ENCODE measurements at regions not wholly inside any gene's neighbourhood (a gene's known extent, or its start where the extent isn't known, plus 50 kb on each side); places are given as distances from the start of the nearest gene placed in this dataset.
"Not testable (repeated sequence)": the region's sequence is repeated elsewhere in the genome, so short reads cannot be mapped to it uniquely, and the experiment has no call there.

DNA sequence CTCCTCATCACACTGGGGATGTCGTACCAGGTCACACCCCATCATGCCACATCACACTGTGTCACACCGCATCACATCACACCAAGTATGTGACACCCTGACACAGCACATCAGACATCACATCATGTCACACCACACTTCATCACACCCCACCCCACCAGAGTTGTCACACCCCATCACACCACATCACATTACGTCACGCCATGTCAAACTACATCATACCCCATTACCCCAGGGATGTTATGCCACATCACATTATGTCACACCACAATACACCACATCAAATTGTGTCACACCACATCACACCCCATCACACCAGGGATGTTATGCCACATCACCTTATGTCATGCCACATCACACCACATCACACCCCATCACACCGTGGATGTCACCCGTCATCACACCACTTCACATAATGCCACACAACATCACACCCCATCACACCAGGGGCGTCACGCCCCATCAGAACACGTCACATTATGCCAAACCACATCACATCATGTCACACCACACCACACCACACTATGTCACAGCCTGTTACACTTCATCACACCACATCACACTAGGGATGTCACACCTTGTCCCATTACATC is 133.6 kb downstream of the TMEM121 start:
- Mint-ChIP-seq H3K36me3 (ENCODE audit: unreplicated experiment) (no peaks in the 10 kb centered on the region), H3K27me3 (ENCODE audit: unreplicated experiment) (no peaks in the 10 kb centered on the region), H3K4me1 (ENCODE audit: unreplicated experiment) (no peaks in the 10 kb centered on the region), H3K27ac (ENCODE audit: unreplicated experiment) (no peak overlapping the region), H3K4me3 (ENCODE audit: unreplicated experiment) (no peak overlapping the region), H3K9me3 (ENCODE audit: unreplicated experiment) (peaks cover 43% of the 10 kb centered on the region)
- DNase-seq (ENCODE audit: extremely low spot score, unreplicated experiment) = no peak
- TF ChIP-seq, protein P1, sequence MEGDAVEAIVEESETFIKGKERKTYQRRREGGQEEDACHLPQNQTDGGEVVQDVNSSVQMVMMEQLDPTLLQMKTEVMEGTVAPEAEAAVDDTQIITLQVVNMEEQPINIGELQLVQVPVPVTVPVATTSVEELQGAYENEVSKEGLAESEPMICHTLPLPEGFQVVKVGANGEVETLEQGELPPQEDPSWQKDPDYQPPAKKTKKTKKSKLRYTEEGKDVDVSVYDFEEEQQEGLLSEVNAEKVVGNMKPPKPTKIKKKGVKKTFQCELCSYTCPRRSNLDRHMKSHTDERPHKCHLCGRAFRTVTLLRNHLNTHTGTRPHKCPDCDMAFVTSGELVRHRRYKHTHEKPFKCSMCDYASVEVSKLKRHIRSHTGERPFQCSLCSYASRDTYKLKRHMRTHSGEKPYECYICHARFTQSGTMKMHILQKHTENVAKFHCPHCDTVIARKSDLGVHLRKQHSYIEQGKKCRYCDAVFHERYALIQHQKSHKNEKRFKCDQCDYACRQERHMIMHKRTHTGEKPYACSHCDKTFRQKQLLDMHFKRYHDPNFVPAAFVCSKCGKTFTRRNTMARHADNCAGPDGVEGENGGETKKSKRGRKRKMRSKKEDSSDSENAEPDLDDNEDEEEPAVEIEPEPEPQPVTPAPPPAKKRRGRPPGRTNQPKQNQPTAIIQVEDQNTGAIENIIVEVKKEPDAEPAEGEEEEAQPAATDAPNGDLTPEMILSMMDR (IDR thresholded peaks at IDR 0.05) = no peak

- H3K9me3 Mint-ChIP-seq (ENCODE audit: unreplicated experiment) = peaks cover 43% of the 10 kb centered on the region
- H3K4me3 Mint-ChIP-seq (ENCODE audit: unreplicated experiment) = no peak overlapping the region
- no peak for DNase-seq (ENCODE audit: extremely low spot score, unreplicated experiment)
- H3K36me3 Mint-ChIP-seq (ENCODE audit: unreplicated experiment) = no peaks in the 10 kb centered on the region
- no peaks in the 10 kb centered on the region for H3K4me1 Mint-ChIP-seq (ENCODE audit: unreplicated experiment)
- H3K27me3 Mint-ChIP-seq (ENCODE audit: unreplicated experiment) = no peaks in the 10 kb centered on the region
- TF ChIP-seq, protein P1 (IDR thresholded peaks at IDR 0.05) = no peak
- H3K27ac Mint-ChIP-seq (ENCODE audit: unreplicated experiment) = no peak overlapping the region
Observed at GRCh38 chr14:105660816-105661531, 134.6 kb downstream of the TMEM121 start.

DNA sequence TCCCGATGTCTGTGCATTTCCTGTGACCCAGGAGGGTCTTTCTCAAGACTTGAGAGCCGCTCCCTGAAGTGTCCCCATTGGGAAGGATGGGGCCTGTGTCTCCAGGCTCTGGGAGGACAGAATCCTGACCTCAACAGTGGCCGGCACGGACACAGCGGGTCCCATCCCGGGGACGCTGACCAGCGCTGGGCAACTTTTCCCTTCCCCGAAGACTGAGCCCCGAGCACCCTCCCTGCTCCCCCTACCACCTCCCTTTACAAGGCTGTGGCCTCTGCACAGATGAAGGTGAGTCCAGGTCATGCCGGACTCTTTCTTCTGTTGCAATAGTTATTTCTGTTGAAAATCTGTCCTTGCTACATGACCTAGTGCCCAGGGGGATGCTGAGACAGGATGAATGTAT is 135.7 kb downstream of the TMEM121 start:
- H3K27me3 Mint-ChIP-seq (ENCODE audit: unreplicated experiment); DNase-seq (ENCODE audit: extremely low spot score, unreplicated experiment); H3K36me3 Mint-ChIP-seq (ENCODE audit: unreplicated experiment); H3K27ac Mint-ChIP-seq (ENCODE audit: unreplicated experiment); H3K4me3 Mint-ChIP-seq (ENCODE audit: unreplicated experiment); H3K4me1 Mint-ChIP-seq (ENCODE audit: unreplicated experiment): not testable (repeated sequence)
- H3K9me3 Mint-ChIP-seq (ENCODE audit: unreplicated experiment) = peaks cover 38% of the 10 kb centered on the region

- not testable (repeated sequence) for DNase-seq (ENCODE audit: extremely low spot score, unreplicated experiment); H3K27me3 Mint-ChIP-seq (ENCODE audit: unreplicated experiment); H3K4me3 Mint-ChIP-seq (ENCODE audit: unreplicated experiment); H3K4me1 Mint-ChIP-seq (ENCODE audit: unreplicated experiment); H3K36me3 Mint-ChIP-seq (ENCODE audit: unreplicated experiment); H3K27ac Mint-ChIP-seq (ENCODE audit: unreplicated experiment)
- H3K9me3 Mint-ChIP-seq (ENCODE audit: unreplicated experiment) = peaks cover 32% of the 10 kb centered on the region
Observed at GRCh38 chr14:105662592-105662991, 136.2 kb downstream of the TMEM121 start.

DNA sequence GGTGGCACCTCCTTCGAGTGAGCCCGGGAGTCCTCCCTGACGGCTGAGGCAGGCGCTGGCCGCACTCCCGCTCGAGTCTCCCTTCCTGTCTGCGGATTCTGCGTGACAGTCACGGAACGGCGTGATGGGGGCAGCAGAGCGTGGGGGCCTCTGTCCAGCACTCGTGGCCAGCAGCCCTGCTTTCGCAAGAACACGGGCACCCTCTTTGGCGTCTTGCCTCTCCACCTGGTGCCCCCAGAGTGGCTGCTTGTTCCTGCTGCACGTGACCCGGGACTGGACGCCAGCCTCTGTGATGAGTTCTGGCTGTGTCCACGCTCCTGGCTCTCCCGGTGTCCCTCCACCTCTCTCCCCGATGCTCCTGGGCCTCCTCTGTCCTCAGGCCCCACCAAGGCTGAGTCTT is 136.9 kb downstream of the TMEM121 start:
- not testable (repeated sequence) for H3K27ac Mint-ChIP-seq (ENCODE audit: unreplicated experiment); H3K36me3 Mint-ChIP-seq (ENCODE audit: unreplicated experiment); DNase-seq (ENCODE audit: extremely low spot score, unreplicated experiment); H3K4me3 Mint-ChIP-seq (ENCODE audit: unreplicated experiment); H3K4me1 Mint-ChIP-seq (ENCODE audit: unreplicated experiment); H3K27me3 Mint-ChIP-seq (ENCODE audit: unreplicated experiment)
- peaks cover 28% of the 10 kb centered on the region for H3K9me3 Mint-ChIP-seq (ENCODE audit: unreplicated experiment)

DNA sequence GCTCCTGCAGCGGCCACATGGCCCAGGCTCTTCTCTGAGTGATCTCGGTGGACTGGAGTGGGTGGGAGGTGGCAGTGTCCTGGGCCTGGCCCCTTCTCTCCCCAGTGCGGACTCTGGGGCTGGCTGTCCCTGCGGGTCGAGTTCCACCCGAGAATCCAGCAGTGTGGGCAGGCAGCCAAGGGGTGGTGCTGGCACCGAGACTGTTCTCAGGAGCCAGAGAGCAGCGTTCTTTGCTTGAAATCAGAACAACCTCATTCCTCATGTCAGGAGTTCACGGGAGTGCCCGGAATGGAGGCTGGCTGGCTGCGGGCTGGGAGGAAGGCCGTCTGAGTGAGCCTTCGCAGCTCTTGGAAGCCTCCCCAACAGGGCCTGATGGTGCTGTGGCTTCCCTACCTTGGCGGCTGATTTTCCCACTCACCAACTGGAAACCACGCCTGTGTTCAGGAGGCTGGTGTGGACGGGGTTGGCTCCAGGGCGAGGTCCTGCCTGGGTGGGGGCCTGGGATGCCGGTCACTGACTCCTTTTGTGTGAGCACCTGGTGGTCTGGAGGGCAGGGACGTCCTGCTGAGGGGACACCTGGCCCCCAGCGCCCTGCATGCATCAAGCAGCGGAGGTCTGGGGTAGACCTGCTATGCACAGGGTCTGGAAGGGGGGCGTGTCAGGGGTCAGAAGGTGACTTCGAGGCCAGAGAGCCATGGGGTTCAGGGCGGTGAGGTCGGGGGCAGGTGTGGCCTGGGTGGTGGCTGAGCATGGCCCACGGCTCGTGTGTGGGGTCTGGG is 137.6 kb downstream of the TMEM121 start:
- not testable (repeated sequence) for H3K4me1 Mint-ChIP-seq (ENCODE audit: unreplicated experiment); H3K36me3 Mint-ChIP-seq (ENCODE audit: unreplicated experiment); H3K4me3 Mint-ChIP-seq (ENCODE audit: unreplicated experiment); H3K27ac Mint-ChIP-seq (ENCODE audit: unreplicated experiment); H3K27me3 Mint-ChIP-seq (ENCODE audit: unreplicated experiment); DNase-seq (ENCODE audit: extremely low spot score, unreplicated experiment)
- H3K9me3 Mint-ChIP-seq (ENCODE audit: unreplicated experiment) = peaks cover 26% of the 10 kb centered on the region

DNA sequence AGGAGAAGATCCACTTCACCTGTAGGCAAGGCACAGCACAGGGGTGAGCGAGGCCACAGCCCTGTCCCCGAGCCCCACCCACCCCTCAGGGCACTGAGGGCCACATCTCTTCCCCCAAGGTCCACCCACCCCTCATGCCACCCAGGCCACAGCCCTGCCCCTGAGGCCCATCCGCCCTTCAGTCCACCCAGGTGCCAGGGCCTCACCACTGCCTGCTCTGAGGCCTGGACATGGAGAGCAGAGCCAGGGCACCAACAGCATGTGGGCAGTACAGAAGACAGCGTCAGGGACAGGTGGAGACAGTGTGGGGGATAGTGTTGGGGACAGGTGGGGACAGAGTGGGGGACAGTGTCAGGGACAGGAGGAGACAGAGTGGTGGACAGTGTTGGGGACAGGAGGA is 138.3 kb downstream of the TMEM121 start:
- Mint-ChIP-seq H3K4me1 (ENCODE audit: unreplicated experiment) (no peaks in the 10 kb centered on the region), H3K9me3 (ENCODE audit: unreplicated experiment) (peaks cover 19% of the 10 kb centered on the region), H3K36me3 (ENCODE audit: unreplicated experiment) (no peaks in the 10 kb centered on the region), H3K27ac (ENCODE audit: unreplicated experiment) (no peak overlapping the region), H3K4me3 (ENCODE audit: unreplicated experiment) (no peak overlapping the region), H3K27me3 (ENCODE audit: unreplicated experiment) (no peaks in the 10 kb centered on the region)
- no peak for DNase-seq (ENCODE audit: extremely low spot score, unreplicated experiment)
- TF ChIP-seq, protein P1 (IDR thresholded peaks at IDR 0.05) = no peak

Measured in osteocyte (in vitro differentiated cells).